ENCODE measurements at regions not wholly inside any gene's neighbourhood (a gene's known extent, or its start where the extent isn't known, plus 50 kb on each side); places are given as distances from the start of the nearest gene placed in this dataset.

GRCh38 chr5:68968429-68968828 lies 125.4 kb upstream of the SLC30A5 start:
- TF ChIP-seq CTCF (IDR thresholded peaks at IDR 0.05 in 2 of 3, conservative IDR thresholded peaks at IDR 0.05 in 1 of 3; ENCODE audit: borderline replicate concordance in 1 of 3, insufficient read depth in 1 of 3, low read depth in 2 of 3, low read length in 2 of 3) (no peak), FOSL1 (IDR thresholded peaks at IDR 0.05; ENCODE audit: low read depth) (no peak), MAX (IDR thresholded peaks at IDR 0.05) (no peak), POLR2AphosphoS5 (IDR thresholded peaks at IDR 0.05; ENCODE audit: low read depth, low read length) (no peak), TCF7L2 (IDR thresholded peaks at IDR 0.05; ENCODE audit: borderline replicate concordance, extremely low read depth, insufficient read depth, insufficient read length) (no peak), RAD21 (IDR thresholded peaks at IDR 0.05; ENCODE audit: low read depth) (no peak), CEBPB (IDR thresholded peaks at IDR 0.05; ENCODE audit: low read depth) (no peak), POLR2A (IDR thresholded peaks at IDR 0.05; ENCODE audit: borderline replicate concordance, extremely low read depth, insufficient read depth, insufficient read length) (no peak), EZH2 (IDR thresholded peaks at IDR 0.05) (no peak), SIN3A (IDR thresholded peaks at IDR 0.05; ENCODE audit: low read depth) (no peak), JUND (IDR thresholded peaks at IDR 0.05) (no peak), EZH2phosphoT487 (IDR thresholded peaks at IDR 0.05; ENCODE audit: borderline replicate concordance) (no peak), YY1 (IDR thresholded peaks at IDR 0.05; ENCODE audit: extremely low read depth, insufficient replicate concordance, low read depth, low read length) (no peak)

All from HCT116 (cell line).